HFF-Myc (cell line): ENCODE measurements at regions not wholly inside any gene's neighbourhood (a gene's known extent, or its start where the extent isn't known, plus 50 kb on each side); places are given as distances from the start of the nearest gene placed in this dataset.

Experiments
- DNase-seq: peaks from one replicate; pipeline ENCODE4 v3.0.0-alpha.2; 2011; ENCODE audit warnings: low read depth; ENCODE audit errors: extremely low read depth
- H3K4me3 ChIP-seq: replicated peaks from 2 replicates; pipeline ENCODE4 v1.5.1; 2011; ENCODE audit warnings: low read depth, mild to moderate bottlenecking, control low read depth, low read length
- CTCF ChIP-seq: IDR thresholded peaks from 2 replicates; pipeline ENCODE4 v1.5.1; 2012; ENCODE audit warnings: mild to moderate bottlenecking, low read depth, low read length, control low read depth; ENCODE audit errors: missing control alignments

- H3K4me3 ChIP-seq, result no peak overlapping the region
- TF ChIP-seq CTCF, result no peak
- DNase-seq, result no peak
Observed at GRCh38 chr11:98100689-98101088, 920.1 kb upstream of the CNTN5 start.

GRCh38 chr11:98101329-98101728 is 919.4 kb upstream of the CNTN5 start:
- H3K4me3 ChIP-seq, result no peak overlapping the region
- no peak for DNase-seq
- no peak for TF ChIP-seq CTCF

GRCh38 chr11:98104249-98104648 is 916.5 kb upstream of the CNTN5 start:
- no peak overlapping the region for H3K4me3 ChIP-seq
- TF ChIP-seq CTCF, result no peak
- no peak for DNase-seq

- H3K4me3 ChIP-seq, result no peak overlapping the region
- no peak for TF ChIP-seq CTCF
- no peak for DNase-seq
Observed at GRCh38 chr11:98107736-98108135, 913.0 kb upstream of the CNTN5 start.

DNA sequence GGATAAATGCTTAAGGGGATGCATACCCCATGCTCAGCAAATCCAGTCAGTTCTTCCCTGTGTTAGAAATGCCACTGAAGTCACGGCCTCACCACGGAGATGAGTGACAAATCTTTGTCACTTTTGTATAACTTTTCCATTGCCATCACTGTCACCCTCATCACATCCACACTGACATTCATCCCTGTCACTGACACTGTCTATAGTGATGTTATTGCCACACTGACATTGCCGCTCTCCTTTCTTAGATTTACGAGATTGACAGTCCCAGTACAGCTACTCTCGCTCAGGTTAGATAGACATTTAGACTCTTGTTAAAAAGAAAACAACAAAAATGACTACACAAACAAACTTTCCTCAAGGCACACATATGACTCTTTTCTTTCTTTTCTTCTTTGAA is 910.7 kb upstream of the CNTN5 start:
- no peak overlapping the region for H3K4me3 ChIP-seq
- no peak for DNase-seq
- no peak for TF ChIP-seq CTCF

DNA sequence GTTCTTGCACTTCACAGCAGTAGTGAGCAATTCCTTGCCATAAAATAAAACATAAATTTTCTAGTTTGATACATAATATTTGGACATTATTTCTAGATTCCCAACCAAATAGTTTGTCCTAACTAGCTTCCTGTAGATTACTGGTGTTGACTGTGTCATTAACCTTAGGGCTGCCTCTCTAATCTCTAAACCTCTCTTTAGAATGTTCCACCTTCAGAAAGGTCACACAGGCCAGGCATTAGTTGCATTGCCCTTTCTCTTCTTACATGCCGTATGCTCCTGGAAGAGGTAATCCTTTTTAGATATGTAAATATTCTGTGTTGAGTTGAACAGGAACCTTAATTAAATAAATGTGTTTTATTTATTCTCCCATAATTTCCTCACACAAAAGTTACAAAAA is 904.9 kb upstream of the CNTN5 start:
- DNase-seq, result no peak
- TF ChIP-seq CTCF, result no peak
- H3K4me3 ChIP-seq, result no peak overlapping the region

- DNase-seq, result no peak
- TF ChIP-seq CTCF, result no peak
- H3K4me3 ChIP-seq, result no peak overlapping the region
Observed at GRCh38 chr11:98130117-98130625, 890.6 kb upstream of the CNTN5 start.
